Bronchial epithelial cell (primary cell): ENCODE measurements at regions not wholly inside any gene's neighbourhood (a gene's known extent, or its start where the extent isn't known, plus 50 kb on each side); places are given as distances from the start of the nearest gene placed in this dataset.

Source experiments
- DNase-seq: peaks from one replicate; pipeline ENCODE4 v3.0.0-alpha.2; 2010; ENCODE audit warnings: low read depth
- FAIRE-seq: peaks from 2 replicates; lab custom pipeline; 2011; peaks lifted over from hg19 to GRCh38; lab: Jason Lieb, UNC
- H3K27me3 ChIP-seq: 2 replicates; pipeline ENCODE4 v1.5.1; 2011; ENCODE audit warnings: low read length; ENCODE audit not compliant: control insufficient read depth, insufficient read depth
- H3K36me3 ChIP-seq: 2 replicates; pipeline ENCODE4 v1.5.1; 2011; ENCODE audit warnings: low read length; ENCODE audit not compliant: control insufficient read depth, insufficient read depth
- H3K4me3 ChIP-seq: 2 replicates; pipeline ENCODE4 v1.5.1; 2011; ENCODE audit warnings: mild to moderate bottlenecking, low read depth, low read length, control low read depth
- TF ChIP-seq, protein P1 (sequence below): IDR thresholded peaks from 2 replicates; pipeline ENCODE4 v1.5.1; 2011; ENCODE audit warnings: mild to moderate bottlenecking, moderate library complexity, low read length, control low read depth, inconsistent platforms; ENCODE audit not compliant: insufficient read depth, severe bottlenecking

DNA sequence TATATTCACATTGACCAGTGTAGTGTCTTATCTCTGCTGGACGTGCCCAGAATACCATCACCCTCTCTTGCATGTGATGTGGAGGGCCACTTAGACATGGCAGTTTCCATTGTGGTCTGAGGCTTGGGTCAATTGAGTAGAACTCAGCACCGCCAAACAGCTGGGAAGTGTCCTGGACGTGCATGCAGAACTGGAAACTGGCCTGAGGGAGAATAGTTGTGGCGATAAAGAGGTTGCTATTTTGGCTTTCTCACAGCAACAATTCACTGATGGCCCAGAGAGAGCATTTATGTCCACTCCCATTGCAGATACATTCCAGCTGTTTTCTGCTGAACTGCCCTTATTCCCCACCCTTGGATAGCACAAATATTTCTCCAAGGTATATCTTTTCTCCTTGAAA lies 210.1 kb upstream of the DAAM1 start:
- FAIRE-seq (no peak), DNase-seq (no peak)
- TF ChIP-seq, protein P1, sequence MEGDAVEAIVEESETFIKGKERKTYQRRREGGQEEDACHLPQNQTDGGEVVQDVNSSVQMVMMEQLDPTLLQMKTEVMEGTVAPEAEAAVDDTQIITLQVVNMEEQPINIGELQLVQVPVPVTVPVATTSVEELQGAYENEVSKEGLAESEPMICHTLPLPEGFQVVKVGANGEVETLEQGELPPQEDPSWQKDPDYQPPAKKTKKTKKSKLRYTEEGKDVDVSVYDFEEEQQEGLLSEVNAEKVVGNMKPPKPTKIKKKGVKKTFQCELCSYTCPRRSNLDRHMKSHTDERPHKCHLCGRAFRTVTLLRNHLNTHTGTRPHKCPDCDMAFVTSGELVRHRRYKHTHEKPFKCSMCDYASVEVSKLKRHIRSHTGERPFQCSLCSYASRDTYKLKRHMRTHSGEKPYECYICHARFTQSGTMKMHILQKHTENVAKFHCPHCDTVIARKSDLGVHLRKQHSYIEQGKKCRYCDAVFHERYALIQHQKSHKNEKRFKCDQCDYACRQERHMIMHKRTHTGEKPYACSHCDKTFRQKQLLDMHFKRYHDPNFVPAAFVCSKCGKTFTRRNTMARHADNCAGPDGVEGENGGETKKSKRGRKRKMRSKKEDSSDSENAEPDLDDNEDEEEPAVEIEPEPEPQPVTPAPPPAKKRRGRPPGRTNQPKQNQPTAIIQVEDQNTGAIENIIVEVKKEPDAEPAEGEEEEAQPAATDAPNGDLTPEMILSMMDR: no peak
- Histone ChIP-seq H3K27me3 (no peaks in the 10 kb centered on the region), H3K36me3 (no peaks in the 10 kb centered on the region), H3K4me3 (no peak overlapping the region)

DNA sequence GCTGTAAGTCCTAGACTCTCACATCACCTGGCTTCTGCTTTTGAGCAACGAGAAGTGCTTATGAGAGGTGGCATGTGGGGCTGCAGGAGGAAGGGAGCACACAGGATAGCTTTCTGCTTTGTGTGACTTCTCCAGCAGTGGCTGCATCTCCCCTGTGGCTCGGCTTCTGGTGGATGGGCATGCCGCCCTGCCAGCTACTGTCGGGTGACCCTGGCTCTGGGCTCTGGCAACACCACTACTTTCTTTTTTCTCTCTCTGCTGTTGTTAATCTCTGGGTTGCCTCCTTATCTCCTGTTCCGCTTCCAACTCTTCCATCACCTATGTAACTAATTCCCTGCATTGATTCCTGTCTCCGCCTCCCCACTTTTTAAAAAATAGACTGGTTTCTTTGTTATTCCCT lies 209.1 kb upstream of the DAAM1 start:
- Histone ChIP-seq H3K4me3 (no peak overlapping the region), H3K27me3 (no peaks in the 10 kb centered on the region), H3K36me3 (no peaks in the 10 kb centered on the region)
- FAIRE-seq (no peak), DNase-seq (no peak)
- TF ChIP-seq, protein P1: no peak

DNA sequence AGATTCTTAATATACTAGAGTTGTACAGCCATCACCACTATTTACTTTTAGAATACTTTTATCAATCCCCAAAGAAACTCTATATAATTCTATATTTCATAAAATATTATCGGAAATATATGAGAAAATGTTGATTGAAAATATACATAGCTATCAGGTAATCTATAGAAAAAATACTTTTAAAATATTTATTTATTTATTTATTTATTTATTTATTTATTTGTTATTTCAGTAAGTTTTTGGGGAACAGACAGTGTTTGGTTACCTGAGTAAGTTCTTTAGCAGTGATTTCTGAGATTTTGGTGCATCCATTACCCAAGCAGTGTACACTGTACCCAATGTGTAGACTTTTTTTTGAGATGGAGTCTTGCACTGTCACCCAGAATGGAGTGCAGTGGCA lies 206.6 kb upstream of the DAAM1 start:
- Histone ChIP-seq H3K4me3 (no peak overlapping the region), H3K36me3 (no peaks in the 10 kb centered on the region), H3K27me3 (no peaks in the 10 kb centered on the region)
- FAIRE-seq (no peak), DNase-seq (no peak)
- TF ChIP-seq, protein P1: no peak

DNA sequence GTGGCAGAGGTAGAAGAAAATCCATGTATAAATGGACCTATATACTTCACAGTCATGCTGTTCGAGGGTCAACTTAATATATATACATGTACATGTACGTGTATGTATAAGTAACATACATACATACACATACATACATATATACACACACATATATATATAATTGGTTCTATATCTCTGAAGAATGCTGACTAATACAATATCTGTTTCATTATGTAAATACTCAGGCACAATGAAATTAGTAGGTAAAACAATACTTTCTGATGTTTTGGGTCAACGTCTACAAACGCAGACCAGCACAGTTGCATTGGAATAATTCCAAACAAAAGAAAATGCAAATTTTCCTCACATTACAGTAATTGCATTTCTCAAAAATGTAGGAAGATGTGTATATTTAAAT lies 202.7 kb upstream of the DAAM1 start:
- TF ChIP-seq, protein P1: no peak
- no peaks in the 10 kb centered on the region for H3K27me3 ChIP-seq
- DNase-seq: no peak
- H3K4me3 ChIP-seq: no peak overlapping the region
- FAIRE-seq: no peak
- no peaks in the 10 kb centered on the region for H3K36me3 ChIP-seq

DNA sequence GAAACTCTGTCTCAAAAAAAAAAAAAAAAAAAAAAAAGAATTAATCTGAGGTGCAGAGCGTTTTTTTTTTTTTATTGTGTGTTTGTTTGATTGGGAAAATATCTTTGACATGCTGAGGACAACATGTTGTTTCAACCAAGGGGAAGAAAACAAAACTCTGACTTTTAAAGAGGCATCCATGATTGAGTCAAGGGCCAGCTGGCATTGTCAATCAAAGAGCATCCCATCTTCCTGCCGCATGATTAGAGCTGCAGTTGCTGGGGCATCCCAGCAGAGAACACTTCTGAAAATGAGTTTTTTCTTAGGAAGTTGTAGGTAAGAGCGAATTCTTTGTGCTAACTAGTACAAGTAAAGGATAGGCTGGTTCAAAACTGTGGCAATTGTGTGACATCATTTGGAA lies 200.9 kb upstream of the DAAM1 start:
- TF ChIP-seq, protein P1: no peak
- Histone ChIP-seq H3K27me3 (no peaks in the 10 kb centered on the region), H3K36me3 (no peaks in the 10 kb centered on the region), H3K4me3 (no peak overlapping the region)
- no peak for FAIRE-seq
- no peak for DNase-seq

DNA sequence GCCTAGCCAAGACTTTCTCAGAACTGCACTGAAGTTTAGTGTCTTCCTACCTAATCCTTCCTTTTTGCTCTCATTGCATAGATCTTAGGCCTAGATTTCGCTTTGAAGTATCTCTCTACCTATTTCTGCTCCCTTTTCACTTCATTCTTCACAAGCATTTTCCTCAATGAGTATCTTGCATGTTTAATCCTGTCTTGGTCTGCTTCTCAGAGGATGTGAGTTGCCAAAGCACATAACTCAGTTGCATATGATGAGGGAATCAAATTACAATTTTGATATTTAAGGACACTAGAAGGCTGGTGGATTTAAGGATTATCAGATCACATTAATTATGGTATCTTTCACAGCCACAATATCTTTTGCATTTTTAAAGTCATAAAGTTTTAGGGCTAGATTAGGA lies 195.5 kb upstream of the DAAM1 start:
- H3K4me3 ChIP-seq: no peak overlapping the region
- H3K36me3 ChIP-seq: no peaks in the 10 kb centered on the region
- no peaks in the 10 kb centered on the region for H3K27me3 ChIP-seq
- peak; percentile 56 for DNase-seq
- no peak for FAIRE-seq
- TF ChIP-seq, protein P1: no peak
